ENCODE measurements at regions not wholly inside any gene's neighbourhood (a gene's known extent, or its start where the extent isn't known, plus 50 kb on each side); places are given as distances from the start of the nearest gene placed in this dataset.

GRCh38 chr2:191565647-191566198 is 112.2 kb upstream of the NABP1 start:
- peaks cover 21% of the 10 kb centered on the region for H3K27me3 ChIP-seq (ENCODE audit: insufficient read depth, low read length, poor library complexity)
- H3K9ac ChIP-seq (ENCODE audit: low read depth, low read length): no peak overlapping the region
- no peak for ATAC-seq (ENCODE audit: insufficient read depth, low read depth)
- H4K20me1 ChIP-seq (ENCODE audit: insufficient read depth, low read length): no peaks in the 10 kb centered on the region
- TF ChIP-seq EZH2 (IDR thresholded peaks at IDR 0.05; ENCODE audit: borderline replicate concordance, low read depth, low read length, severe bottlenecking) (no peak), CTCF (IDR thresholded peaks at IDR 0.05; ENCODE audit: borderline replicate concordance, extremely low read depth, low read length, poor library complexity, severe bottlenecking) (no peak)
- H3K79me2 ChIP-seq (ENCODE audit: insufficient read depth, low read length): no peaks in the 10 kb centered on the region
- peaks cover 6% of the 10 kb centered on the region for H3K4me1 ChIP-seq (ENCODE audit: insufficient read depth, low read length)
- no peak for DNase-seq
- H3K9me3 ChIP-seq (ENCODE audit: insufficient read depth, low read length, severe bottlenecking): no peaks in the 10 kb centered on the region
- no peak overlapping the region for H2AFZ ChIP-seq (ENCODE audit: low read depth, low read length)
- H3K4me2 ChIP-seq (ENCODE audit: insufficient read depth, low read length): no peak overlapping the region
- H3K36me3 ChIP-seq (ENCODE audit: insufficient read depth, low read length): no peaks in the 10 kb centered on the region
- no peak overlapping the region for H3K4me3 ChIP-seq (ENCODE audit: low read depth in 1 of 2, low read length in 2 of 2)
- H3K27ac ChIP-seq (ENCODE audit: low read length): no peak overlapping the region

GRCh38 chr2:191566344-191566743 is 111.6 kb upstream of the NABP1 start:
- H3K4me1 ChIP-seq (ENCODE audit: insufficient read depth, low read length): peaks cover 12% of the 10 kb centered on the region
- no peaks in the 10 kb centered on the region for H3K36me3 ChIP-seq (ENCODE audit: insufficient read depth, low read length)
- no peak overlapping the region for H3K27ac ChIP-seq (ENCODE audit: low read length)
- no peaks in the 10 kb centered on the region for H3K79me2 ChIP-seq (ENCODE audit: insufficient read depth, low read length)
- peak; percentile 81 for ATAC-seq (ENCODE audit: insufficient read depth, low read depth)
- no peaks in the 10 kb centered on the region for H4K20me1 ChIP-seq (ENCODE audit: insufficient read depth, low read length)
- H2AFZ ChIP-seq (ENCODE audit: low read depth, low read length): no peak overlapping the region
- H3K4me3 ChIP-seq (ENCODE audit: low read depth in 1 of 2, low read length in 2 of 2): no peak overlapping the region
- TF ChIP-seq CTCF (IDR thresholded peaks at IDR 0.05; ENCODE audit: borderline replicate concordance, extremely low read depth, low read length, poor library complexity, severe bottlenecking) (peak; percentile 91), EZH2 (IDR thresholded peaks at IDR 0.05; ENCODE audit: borderline replicate concordance, low read depth, low read length, severe bottlenecking) (no peak)
- peaks cover 21% of the 10 kb centered on the region for H3K27me3 ChIP-seq (ENCODE audit: insufficient read depth, low read length, poor library complexity)
- no peak overlapping the region for H3K4me2 ChIP-seq (ENCODE audit: insufficient read depth, low read length)
- H3K9ac ChIP-seq (ENCODE audit: low read depth, low read length): no peak overlapping the region
- peak; percentile 75 for DNase-seq
- no peaks in the 10 kb centered on the region for H3K9me3 ChIP-seq (ENCODE audit: insufficient read depth, low read length, severe bottlenecking)

GRCh38 chr2:191567206-191567605 is 110.7 kb upstream of the NABP1 start:
- Histone ChIP-seq H3K27me3 (ENCODE audit: insufficient read depth, low read length, poor library complexity) (peaks cover 17% of the 10 kb centered on the region), H2AFZ (ENCODE audit: low read depth, low read length) (no peak overlapping the region), H3K9me3 (ENCODE audit: insufficient read depth, low read length, severe bottlenecking) (no peaks in the 10 kb centered on the region), H3K27ac (ENCODE audit: low read length) (no peak overlapping the region), H3K79me2 (ENCODE audit: insufficient read depth, low read length) (no peaks in the 10 kb centered on the region), H3K4me2 (ENCODE audit: insufficient read depth, low read length) (no peak overlapping the region), H3K9ac (ENCODE audit: low read depth, low read length) (no peak overlapping the region), H3K4me1 (ENCODE audit: insufficient read depth, low read length) (peaks cover 18% of the 10 kb centered on the region), H4K20me1 (ENCODE audit: insufficient read depth, low read length) (no peaks in the 10 kb centered on the region), H3K4me3 (ENCODE audit: low read depth in 1 of 2, low read length in 2 of 2) (no peak overlapping the region), H3K36me3 (ENCODE audit: insufficient read depth, low read length) (no peaks in the 10 kb centered on the region)
- ATAC-seq (ENCODE audit: insufficient read depth, low read depth) (no peak), DNase-seq (no peak)
- TF ChIP-seq EZH2 (IDR thresholded peaks at IDR 0.05; ENCODE audit: borderline replicate concordance, low read depth, low read length, severe bottlenecking): no peak
- no peak for TF ChIP-seq CTCF (IDR thresholded peaks at IDR 0.05; ENCODE audit: borderline replicate concordance, extremely low read depth, low read length, poor library complexity, severe bottlenecking)

GRCh38 chr2:191569025-191569424 is 108.9 kb upstream of the NABP1 start:
- H3K79me2 ChIP-seq (ENCODE audit: insufficient read depth, low read length): no peaks in the 10 kb centered on the region
- no peak overlapping the region for H3K27ac ChIP-seq (ENCODE audit: low read length)
- DNase-seq: no peak
- no peaks in the 10 kb centered on the region for H3K9me3 ChIP-seq (ENCODE audit: insufficient read depth, low read length, severe bottlenecking)
- peaks cover 16% of the 10 kb centered on the region for H3K4me1 ChIP-seq (ENCODE audit: insufficient read depth, low read length)
- H2AFZ ChIP-seq (ENCODE audit: low read depth, low read length): no peak overlapping the region
- H3K36me3 ChIP-seq (ENCODE audit: insufficient read depth, low read length): no peaks in the 10 kb centered on the region
- ATAC-seq (ENCODE audit: insufficient read depth, low read depth): no peak
- TF ChIP-seq EZH2 (IDR thresholded peaks at IDR 0.05; ENCODE audit: borderline replicate concordance, low read depth, low read length, severe bottlenecking): no peak
- no peak for TF ChIP-seq CTCF (IDR thresholded peaks at IDR 0.05; ENCODE audit: borderline replicate concordance, extremely low read depth, low read length, poor library complexity, severe bottlenecking)
- no peak overlapping the region for H3K4me2 ChIP-seq (ENCODE audit: insufficient read depth, low read length)
- no peaks in the 10 kb centered on the region for H4K20me1 ChIP-seq (ENCODE audit: insufficient read depth, low read length)
- no peak overlapping the region for H3K4me3 ChIP-seq (ENCODE audit: low read depth in 1 of 2, low read length in 2 of 2)
- peaks cover 13% of the 10 kb centered on the region for H3K27me3 ChIP-seq (ENCODE audit: insufficient read depth, low read length, poor library complexity)
- H3K9ac ChIP-seq (ENCODE audit: low read depth, low read length): no peak overlapping the region
